Prostate gland (tissue), 2 donors: ENCODE measurements at regions not wholly inside any gene's neighbourhood (a gene's known extent, or its start where the extent isn't known, plus 50 kb on each side); places are given as distances from the start of the nearest gene placed in this dataset.

ENCODE experiments used
- DNase-seq: peaks from one replicate; pipeline ENCODE4 v3.0.0-alpha.2; 2019; ENCODE audit warnings: low spot score
- H3K27ac ChIP-seq, 2 donors: fragments of 200-600 bp; sonication (generic); 2 replicates each; pipeline ENCODE4 v1.5.1; 2017 to 2019
- H3K27me3 ChIP-seq: fragments of 200-600 bp; sonication (generic); replicated peaks from 2 replicates; pipeline ENCODE4 v1.5.1; 2019; ENCODE audit not compliant: insufficient read depth
- H3K36me3 ChIP-seq, 2 donors: fragments of 200-600 bp; sonication (generic); 1 replicate in 1 of 2; 2 replicates in 1 of 2; pipeline versions ENCODE4 v1.5.1 to v1.8.1; 2017 to 2019
- H3K4me1 ChIP-seq: fragments of 200-600 bp; sonication (generic); replicated peaks from 2 replicates; pipeline ENCODE4 v1.5.1; 2019
- H3K4me3 ChIP-seq, 2 donors: fragments of 200-600 bp; sonication (generic); 2 replicates each; pipeline ENCODE4 v1.5.1; 2017 to 2019
- H3K9me3 ChIP-seq: fragments of 200-600 bp; sonication (generic); 2 replicates; pipeline ENCODE4 v1.5.1; 2017
- POLR2A ChIP-seq: fragments of 450-650 bp; IDR thresholded peaks from one replicate; pipeline ENCODE4 v1.6.1; 2016; ENCODE audit warnings: antibody characterized with exemption, mild to moderate bottlenecking
- POLR2AphosphoS5 ChIP-seq: sonication (generic); formaldehyde crosslinking; IDR thresholded peaks from one replicate; pipeline ENCODE4 v1.6.1; 2017; ENCODE audit warnings: antibody characterized with exemption
- whole genome bisulfite sequencing: methylation state at CpG from one replicate; pipeline ENCODE4 v1.1.5; 2018; 5-methylcytosine and 5-hydroxymethylcytosine counted together
- intact Hi-C: fragments of 100-400 bp; cut with DNase I; formaldehyde crosslinking; loops from one replicate; pipeline ENCODE4 v1.14.2; 2022
- TF ChIP-seq, protein P1 (sequence below), 4 experiments: fragments of 200-600 bp in 2 of 4; fragments of 450-650 bp in 2 of 4; sonication (generic) in 2 of 4; IDR thresholded peaks; 1 replicate in 3 of 4; 2 replicates in 1 of 4; pipeline ENCODE4 v1.5.1; 2016 to 2019; ENCODE audit warnings: antibody characterized with exemption in 4 of 4, mild to moderate bottlenecking in 2 of 4, moderate library complexity in 2 of 4

GRCh38 chr1:90114521-90115141 is 119.7 kb downstream of the ZNF326 start:
- H3K36me3 ChIP-seq = no peaks in the 10 kb centered on the region
- WGBS = 22% methylated on average over 3 of the region's 3 CpGs
- TF ChIP-seq POLR2A = no peak
- TF ChIP-seq, protein P1, sequence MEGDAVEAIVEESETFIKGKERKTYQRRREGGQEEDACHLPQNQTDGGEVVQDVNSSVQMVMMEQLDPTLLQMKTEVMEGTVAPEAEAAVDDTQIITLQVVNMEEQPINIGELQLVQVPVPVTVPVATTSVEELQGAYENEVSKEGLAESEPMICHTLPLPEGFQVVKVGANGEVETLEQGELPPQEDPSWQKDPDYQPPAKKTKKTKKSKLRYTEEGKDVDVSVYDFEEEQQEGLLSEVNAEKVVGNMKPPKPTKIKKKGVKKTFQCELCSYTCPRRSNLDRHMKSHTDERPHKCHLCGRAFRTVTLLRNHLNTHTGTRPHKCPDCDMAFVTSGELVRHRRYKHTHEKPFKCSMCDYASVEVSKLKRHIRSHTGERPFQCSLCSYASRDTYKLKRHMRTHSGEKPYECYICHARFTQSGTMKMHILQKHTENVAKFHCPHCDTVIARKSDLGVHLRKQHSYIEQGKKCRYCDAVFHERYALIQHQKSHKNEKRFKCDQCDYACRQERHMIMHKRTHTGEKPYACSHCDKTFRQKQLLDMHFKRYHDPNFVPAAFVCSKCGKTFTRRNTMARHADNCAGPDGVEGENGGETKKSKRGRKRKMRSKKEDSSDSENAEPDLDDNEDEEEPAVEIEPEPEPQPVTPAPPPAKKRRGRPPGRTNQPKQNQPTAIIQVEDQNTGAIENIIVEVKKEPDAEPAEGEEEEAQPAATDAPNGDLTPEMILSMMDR (IDR thresholded peaks at IDR 0.05) = peak in 2 of 4 experiments; percentile 22 to 49
- DNase-seq = no peak
- no peaks in the 10 kb centered on the region for H3K9me3 ChIP-seq
- intact Hi-C loops = no loop called here
- H3K4me3 ChIP-seq = no peak overlapping the region
- no peak overlapping the region for H3K27ac ChIP-seq
- H3K4me1 ChIP-seq = no peaks in the 10 kb centered on the region
- no peaks in the 10 kb centered on the region for H3K27me3 ChIP-seq

- intact Hi-C loops = no loop called here
- WGBS = 39% methylated on average over 2 of the region's 2 CpGs
- H3K27me3 ChIP-seq = no peaks in the 10 kb centered on the region
- H3K4me3 ChIP-seq = no peak overlapping the region
- no peak for DNase-seq
- no peaks in the 10 kb centered on the region for H3K36me3 ChIP-seq
- H3K4me1 ChIP-seq = no peaks in the 10 kb centered on the region
- H3K27ac ChIP-seq = no peak overlapping the region
- TF ChIP-seq, protein P1 (IDR thresholded peaks at IDR 0.05) = no peak
- no peak for TF ChIP-seq POLR2A
- no peak for TF ChIP-seq POLR2AphosphoS5
- H3K9me3 ChIP-seq = no peaks in the 10 kb centered on the region
Observed at GRCh38 chr1:90107990-90108389, 113.1 kb downstream of the ZNF326 start.

GRCh38 chr1:90106311-90106710 is 111.4 kb downstream of the ZNF326 start:
- Histone ChIP-seq H3K9me3 (no peaks in the 10 kb centered on the region), H3K36me3 (no peaks in the 10 kb centered on the region), H3K27me3 (no peaks in the 10 kb centered on the region), H3K4me3 (no peak overlapping the region), H3K27ac (no peak overlapping the region), H3K4me1 (no peaks in the 10 kb centered on the region)
- 76% methylated on average over 4 of the region's 4 CpGs for WGBS
- no peak for DNase-seq
- TF ChIP-seq POLR2AphosphoS5 (no peak), POLR2A (no peak)
- TF ChIP-seq, protein P1 (IDR thresholded peaks at IDR 0.05) = no peak
- intact Hi-C loops = no loop called here

DNA sequence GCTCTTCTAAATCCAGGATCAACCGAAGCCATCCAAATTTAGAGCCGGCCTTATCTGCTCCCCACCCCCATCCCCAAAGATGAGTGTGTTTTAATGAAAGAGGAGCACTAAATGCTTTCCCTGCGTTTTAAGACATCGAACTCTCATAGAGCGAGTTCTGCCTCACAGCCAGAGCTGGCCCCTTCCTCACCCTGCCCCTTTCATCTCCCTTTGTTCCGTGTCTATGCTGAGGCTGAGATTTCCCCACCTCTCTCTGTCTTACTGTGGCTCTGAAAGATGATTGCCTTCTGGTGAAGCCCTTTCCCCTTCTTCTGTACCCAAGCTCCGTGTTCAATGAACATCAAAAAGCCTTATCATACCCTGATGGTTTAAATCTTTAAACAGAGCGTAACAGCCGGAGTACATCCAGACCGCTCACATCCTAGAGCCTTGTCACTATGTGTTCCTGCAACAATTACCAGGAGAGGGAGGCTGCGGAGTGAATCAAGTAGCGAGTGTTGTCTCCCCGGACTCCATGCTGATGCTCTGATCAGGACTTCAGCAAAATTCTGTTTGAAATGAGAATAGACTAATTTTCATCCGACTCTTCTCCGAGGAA is 110.1 kb downstream of the ZNF326 start:
- no peaks in the 10 kb centered on the region for H3K36me3 ChIP-seq
- no peaks in the 10 kb centered on the region for H3K9me3 ChIP-seq
- H3K4me1 ChIP-seq = no peaks in the 10 kb centered on the region
- TF ChIP-seq POLR2A = no peak
- TF ChIP-seq, protein P1 (IDR thresholded peaks at IDR 0.05) = no peak
- TF ChIP-seq POLR2AphosphoS5 = no peak
- no peak for DNase-seq
- no peaks in the 10 kb centered on the region for H3K27me3 ChIP-seq
- H3K27ac ChIP-seq = no peak overlapping the region
- intact Hi-C loops = no loop called here
- H3K4me3 ChIP-seq = no peak overlapping the region
- WGBS = 49% methylated on average over 15 of the region's 15 CpGs

- no peak overlapping the region for H3K4me3 ChIP-seq
- H3K27ac ChIP-seq = no peak overlapping the region
- DNase-seq = no peak
- H3K4me1 ChIP-seq = no peaks in the 10 kb centered on the region
- H3K36me3 ChIP-seq = no peaks in the 10 kb centered on the region
- WGBS = 92% methylated on average over 4 of the region's 4 CpGs
- H3K9me3 ChIP-seq = no peaks in the 10 kb centered on the region
- no peaks in the 10 kb centered on the region for H3K27me3 ChIP-seq
- TF ChIP-seq POLR2A (no peak), POLR2AphosphoS5 (no peak)
- TF ChIP-seq, protein P1 (IDR thresholded peaks at IDR 0.05) = no peak
- intact Hi-C loops = no loop called here
Observed at GRCh38 chr1:90100566-90100965, 105.7 kb downstream of the ZNF326 start.
